ENCODE measurements at regions not wholly inside any gene's neighbourhood (a gene's known extent, or its start where the extent isn't known, plus 50 kb on each side); places are given as distances from the start of the nearest gene placed in this dataset.

- H3K4me1 Mint-ChIP-seq = no peaks in the 10 kb centered on the region
- peaks cover 4% of the 10 kb centered on the region for H3K9me3 Mint-ChIP-seq
- ChIA-PET POLR2A (no interaction called here), CTCF (no interaction called here)
- ATAC-seq (no peak), DNase-seq (ENCODE audit: low spot score) (no peak)
- H3K36me3 Mint-ChIP-seq = no peaks in the 10 kb centered on the region
- no peak for TF ChIP-seq MLX (CRISPR knock-in tag; IDR thresholded peaks at IDR 0.05)
- no peak for TF ChIP-seq ZNF263 (CRISPR knock-in tag; IDR thresholded peaks at IDR 0.05; ENCODE audit: low read depth)
- TF ChIP-seq, protein P1, sequence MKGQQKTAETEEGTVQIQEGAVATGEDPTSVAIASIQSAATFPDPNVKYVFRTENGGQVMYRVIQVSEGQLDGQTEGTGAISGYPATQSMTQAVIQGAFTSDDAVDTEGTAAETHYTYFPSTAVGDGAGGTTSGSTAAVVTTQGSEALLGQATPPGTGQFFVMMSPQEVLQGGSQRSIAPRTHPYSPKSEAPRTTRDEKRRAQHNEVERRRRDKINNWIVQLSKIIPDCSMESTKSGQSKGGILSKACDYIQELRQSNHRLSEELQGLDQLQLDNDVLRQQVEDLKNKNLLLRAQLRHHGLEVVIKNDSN (CRISPR knock-in tag; IDR thresholded peaks at IDR 0.05) = no peak
- TF ChIP-seq ESRRA (CRISPR knock-in tag; IDR thresholded peaks at IDR 0.05; ENCODE audit: borderline replicate concordance) = no peak
- no peak for TF ChIP-seq SP1 (CRISPR knock-in tag; conservative IDR thresholded peaks at IDR 0.05)
- no peak for TF ChIP-seq NR3C1 (CRISPR knock-in tag; conservative IDR thresholded peaks at IDR 0.05; ENCODE audit: low read depth)
- TF ChIP-seq AFF4 (CRISPR knock-in tag; IDR thresholded peaks at IDR 0.05; ENCODE audit: borderline replicate concordance) = no peak
- TF ChIP-seq NFATC4 (CRISPR knock-in tag; IDR thresholded peaks at IDR 0.05) = no peak
- no peak for TF ChIP-seq FOXK1 (CRISPR knock-in tag; IDR thresholded peaks at IDR 0.05)
- TF ChIP-seq, protein P2, sequence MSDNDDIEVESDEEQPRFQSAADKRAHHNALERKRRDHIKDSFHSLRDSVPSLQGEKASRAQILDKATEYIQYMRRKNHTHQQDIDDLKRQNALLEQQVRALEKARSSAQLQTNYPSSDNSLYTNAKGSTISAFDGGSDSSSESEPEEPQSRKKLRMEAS (CRISPR knock-in tag; IDR thresholded peaks at IDR 0.05) = no peak
- no peak for TF ChIP-seq PREB (CRISPR knock-in tag; IDR thresholded peaks at IDR 0.05; ENCODE audit: borderline replicate concordance)
- no peak for TF ChIP-seq ELF4 (CRISPR knock-in tag; IDR thresholded peaks at IDR 0.05; ENCODE audit: low read depth)
- TF ChIP-seq, protein P3, sequence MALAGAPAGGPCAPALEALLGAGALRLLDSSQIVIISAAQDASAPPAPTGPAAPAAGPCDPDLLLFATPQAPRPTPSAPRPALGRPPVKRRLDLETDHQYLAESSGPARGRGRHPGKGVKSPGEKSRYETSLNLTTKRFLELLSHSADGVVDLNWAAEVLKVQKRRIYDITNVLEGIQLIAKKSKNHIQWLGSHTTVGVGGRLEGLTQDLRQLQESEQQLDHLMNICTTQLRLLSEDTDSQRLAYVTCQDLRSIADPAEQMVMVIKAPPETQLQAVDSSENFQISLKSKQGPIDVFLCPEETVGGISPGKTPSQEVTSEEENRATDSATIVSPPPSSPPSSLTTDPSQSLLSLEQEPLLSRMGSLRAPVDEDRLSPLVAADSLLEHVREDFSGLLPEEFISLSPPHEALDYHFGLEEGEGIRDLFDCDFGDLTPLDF (CRISPR knock-in tag; IDR thresholded peaks at IDR 0.05) = no peak
- TF ChIP-seq ZNF121 (CRISPR knock-in tag; IDR thresholded peaks at IDR 0.05) = no peak
- TF ChIP-seq ZNF512 (CRISPR knock-in tag; IDR thresholded peaks at IDR 0.05; ENCODE audit: borderline replicate concordance) = no peak
- TF ChIP-seq IRF2 (CRISPR knock-in tag; IDR thresholded peaks at IDR 0.05; ENCODE audit: borderline replicate concordance, low read depth) = no peak
- TF ChIP-seq NR1H2 (CRISPR knock-in tag; IDR thresholded peaks at IDR 0.05) = no peak
- H3K27ac Mint-ChIP-seq = no peak overlapping the region
- H3K4me3 Mint-ChIP-seq = no peak overlapping the region
- no peaks in the 10 kb centered on the region; the same call in 1 of the 2 replicates for H3K27me3 Mint-ChIP-seq (ENCODE audit: low read depth)
Measured at GRCh38 chr2:215718436-215718835, 282.6 kb upstream of the FN1 start.
